T-helper 2 cell treated with Interferon-gamma antibody and Interleukin-4, amounts not matched to agents 5 μg/mL and 100 μg/mL, for 36 hours (primary cell): ENCODE measurements at regions not wholly inside any gene's neighbourhood (a gene's known extent, or its start where the extent isn't known, plus 50 kb on each side); places are given as distances from the start of the nearest gene placed in this dataset.

Experiments used
- DNase-seq: peaks from one replicate; pipeline ENCODE4 v3.0.0; 2021; ENCODE audit warnings: low spot score
- H3K27ac Mint-ChIP-seq: one replicate; pipeline ENCODE4 v1.8.0; 2021; ENCODE audit warnings: mild to moderate bottlenecking, mixed read lengths
- H3K27me3 Mint-ChIP-seq: one replicate; pipeline ENCODE4 v1.8.0; 2021; ENCODE audit warnings: low read depth, mixed read lengths
- H3K36me3 Mint-ChIP-seq: one replicate; pipeline ENCODE4 v1.8.0; 2021; ENCODE audit warnings: low read depth, mixed read lengths
- H3K4me1 Mint-ChIP-seq: one replicate; pipeline ENCODE4 v1.8.0; 2021; ENCODE audit warnings: low read depth, mixed read lengths
- H3K4me3 Mint-ChIP-seq: one replicate; pipeline ENCODE4 v1.8.0; 2022; ENCODE audit warnings: mild to moderate bottlenecking, moderate library complexity, mixed read lengths
- H3K9me3 Mint-ChIP-seq: one replicate; pipeline ENCODE4 v1.8.0; 2021; ENCODE audit warnings: mixed read lengths

DNA sequence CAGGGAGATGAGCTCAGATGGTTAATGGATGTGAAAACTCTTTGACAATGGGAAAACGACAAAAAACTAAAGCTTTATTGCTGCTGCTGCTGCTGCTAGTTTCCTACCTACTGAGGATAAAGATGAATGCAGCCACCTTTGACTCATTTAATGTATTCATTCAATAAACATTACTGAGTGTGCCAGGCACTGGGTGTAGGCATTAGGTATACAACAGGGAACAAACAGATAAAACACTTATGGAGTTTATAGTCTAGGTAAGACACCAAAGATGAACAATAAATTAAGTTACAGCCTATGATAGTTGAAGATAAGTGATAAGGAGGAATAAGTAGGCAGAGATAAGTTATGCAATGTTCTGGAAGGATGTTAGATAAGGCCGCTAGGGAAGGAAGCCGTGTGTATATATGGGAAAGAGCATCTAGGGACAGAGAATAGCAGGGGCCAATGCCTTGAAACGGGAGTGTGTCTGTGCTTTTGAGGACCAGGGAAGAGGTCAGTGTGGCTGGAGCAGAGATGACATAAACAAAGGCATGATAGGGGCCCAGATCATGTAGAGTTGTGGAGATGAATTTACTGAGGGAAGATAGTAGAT is 477.6 kb downstream of the NTRK2 start:
- Mint-ChIP-seq H3K36me3 (no peaks in the 10 kb centered on the region), H3K27me3 (no peaks in the 10 kb centered on the region), H3K4me1 (no peaks in the 10 kb centered on the region), H3K9me3 (no peaks in the 10 kb centered on the region), H3K27ac (no peak overlapping the region), H3K4me3 (no peak overlapping the region)
- no peak for DNase-seq

DNA sequence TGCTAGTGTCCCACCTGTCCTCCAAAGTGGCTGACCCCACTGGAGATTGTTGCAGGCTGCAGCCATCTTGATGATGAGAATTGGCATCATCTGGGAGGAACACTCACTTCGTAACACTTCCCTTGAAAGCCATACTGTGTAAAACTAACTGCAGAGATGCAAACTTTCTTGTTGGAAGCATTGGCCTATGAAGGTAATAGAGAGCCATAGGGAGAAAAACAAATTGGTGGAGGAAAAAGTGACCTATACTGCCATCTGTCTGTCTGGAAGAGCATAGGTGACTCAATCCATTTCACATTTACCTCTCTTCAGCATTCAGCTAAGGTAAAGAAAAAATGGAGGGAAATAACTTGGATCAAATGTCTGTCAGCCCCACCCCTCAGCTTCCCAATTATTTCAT is 473.4 kb downstream of the NTRK2 start:
- DNase-seq = no peak
- Mint-ChIP-seq H3K4me3 (no peak overlapping the region), H3K4me1 (no peaks in the 10 kb centered on the region), H3K36me3 (no peaks in the 10 kb centered on the region), H3K27ac (no peak overlapping the region), H3K9me3 (no peaks in the 10 kb centered on the region), H3K27me3 (peaks cover 3% of the 10 kb centered on the region)

DNA sequence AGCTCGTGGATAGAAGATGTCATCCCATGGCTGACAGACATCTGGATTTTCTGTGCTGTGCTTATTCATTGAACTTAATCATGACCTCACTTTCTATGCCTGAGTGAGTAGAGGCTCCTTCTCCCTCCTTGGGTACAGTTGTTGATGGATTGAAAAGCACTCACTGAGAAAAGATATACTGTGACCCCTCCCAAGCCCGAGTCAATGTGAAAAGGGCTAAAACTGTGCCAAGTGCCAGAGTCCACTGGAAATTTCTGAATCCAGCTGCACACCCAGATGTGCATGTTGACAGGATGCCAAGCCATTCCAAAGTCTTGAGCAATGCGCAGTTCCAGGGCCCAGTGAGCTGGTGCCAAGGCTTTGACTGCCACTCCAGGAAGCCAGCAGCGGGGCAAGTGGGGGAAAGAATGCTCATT is 473.0 kb downstream of the NTRK2 start:
- Mint-ChIP-seq H3K4me3 (no peak overlapping the region), H3K4me1 (no peaks in the 10 kb centered on the region), H3K27ac (no peak overlapping the region), H3K36me3 (no peaks in the 10 kb centered on the region), H3K27me3 (peaks cover 3% of the 10 kb centered on the region), H3K9me3 (no peaks in the 10 kb centered on the region)
- no peak for DNase-seq

DNA sequence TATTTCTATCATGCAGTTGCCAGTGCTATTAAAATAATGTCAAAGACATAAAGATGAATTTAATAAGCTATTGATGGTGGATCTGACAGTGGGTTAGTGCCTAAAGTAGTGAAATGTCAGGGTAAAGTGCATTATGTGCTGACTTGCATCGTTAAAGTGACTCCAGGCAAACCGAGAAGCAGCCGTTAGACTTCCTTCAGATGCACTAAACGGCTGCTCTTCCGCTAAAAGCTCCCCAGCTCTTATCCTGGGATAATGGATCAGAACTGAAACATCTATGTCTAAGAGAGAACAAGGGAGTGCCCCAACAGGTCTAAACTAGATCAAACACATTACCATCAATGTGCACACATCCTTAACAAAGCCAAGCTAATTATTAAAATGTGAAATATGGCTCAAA is 468.2 kb downstream of the NTRK2 start:
- Mint-ChIP-seq H3K27ac (no peak overlapping the region), H3K4me1 (no peaks in the 10 kb centered on the region), H3K9me3 (peaks cover 8% of the 10 kb centered on the region), H3K4me3 (no peak overlapping the region), H3K27me3 (peaks cover 3% of the 10 kb centered on the region), H3K36me3 (no peaks in the 10 kb centered on the region)
- no peak for DNase-seq

DNA sequence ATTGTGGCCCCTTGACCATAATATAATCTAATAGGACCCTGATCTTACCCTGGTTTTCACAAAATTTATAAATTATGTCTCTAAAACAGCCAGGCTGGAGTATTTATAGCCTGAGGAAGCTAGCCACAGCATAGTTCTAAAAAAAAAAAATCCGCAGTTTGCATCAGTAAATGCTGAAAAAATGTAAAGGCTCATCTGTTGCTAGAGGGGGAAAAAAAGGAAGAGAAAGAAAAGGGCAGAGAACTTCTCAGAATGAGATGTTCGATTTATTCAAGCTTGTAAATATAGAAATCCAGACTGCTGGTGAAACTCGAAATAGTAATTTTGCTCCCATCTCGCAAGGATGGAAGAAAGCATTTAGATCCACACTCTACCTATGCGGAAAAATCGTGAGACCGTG is 467.5 kb downstream of the NTRK2 start:
- no peaks in the 10 kb centered on the region for H3K36me3 Mint-ChIP-seq
- H3K27me3 Mint-ChIP-seq = peaks cover 3% of the 10 kb centered on the region
- no peaks in the 10 kb centered on the region for H3K4me1 Mint-ChIP-seq
- H3K9me3 Mint-ChIP-seq = peaks cover 10% of the 10 kb centered on the region
- H3K27ac Mint-ChIP-seq = no peak overlapping the region
- no peak overlapping the region for H3K4me3 Mint-ChIP-seq
- DNase-seq = no peak

DNA sequence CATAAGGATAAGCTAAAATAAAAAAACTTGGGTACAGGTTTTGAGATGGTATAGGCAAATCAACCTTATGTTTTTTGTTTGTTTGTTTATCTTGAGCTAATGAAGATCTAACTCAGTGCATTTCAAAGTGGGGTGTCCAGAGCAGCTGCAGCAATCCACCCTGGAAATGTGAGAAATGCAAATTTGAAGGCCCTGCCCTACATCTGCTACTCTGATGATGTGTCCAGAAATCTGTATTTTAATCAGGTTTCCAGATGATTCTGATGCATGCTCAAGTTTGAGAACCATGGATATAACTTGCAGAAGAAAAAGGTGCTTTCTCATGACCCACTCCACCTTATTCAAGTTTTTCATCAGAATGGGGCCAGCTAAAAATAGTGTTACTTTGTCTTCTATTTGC is 467.0 kb downstream of the NTRK2 start:
- Mint-ChIP-seq H3K27ac (no peak overlapping the region), H3K27me3 (peaks cover 3% of the 10 kb centered on the region), H3K36me3 (no peaks in the 10 kb centered on the region), H3K4me3 (no peak overlapping the region), H3K9me3 (peaks cover 10% of the 10 kb centered on the region), H3K4me1 (no peaks in the 10 kb centered on the region)
- DNase-seq = no peak

DNA sequence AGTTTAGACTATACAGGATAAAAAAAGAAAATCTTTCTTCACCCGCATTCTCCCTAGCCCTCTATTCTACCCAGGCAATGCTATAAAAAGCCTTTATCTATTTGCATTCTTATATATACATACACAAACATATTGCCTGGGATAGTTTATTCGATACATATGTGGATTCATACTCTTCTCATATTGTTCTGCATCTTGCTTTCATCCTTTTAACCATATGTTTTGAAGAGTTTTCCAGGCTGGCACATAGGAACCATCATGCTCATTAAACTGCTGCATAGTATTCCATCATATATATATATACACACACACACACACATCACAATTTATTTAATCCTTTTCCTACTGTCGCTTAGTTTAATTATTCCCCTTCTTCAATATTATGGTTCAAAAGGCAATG is 461.2 kb downstream of the NTRK2 start:
- no peaks in the 10 kb centered on the region for H3K27me3 Mint-ChIP-seq
- H3K36me3 Mint-ChIP-seq = no peaks in the 10 kb centered on the region
- H3K4me3 Mint-ChIP-seq = no peak overlapping the region
- peaks cover 10% of the 10 kb centered on the region for H3K9me3 Mint-ChIP-seq
- DNase-seq = no peak
- H3K27ac Mint-ChIP-seq = no peak overlapping the region
- H3K4me1 Mint-ChIP-seq = no peaks in the 10 kb centered on the region

DNA sequence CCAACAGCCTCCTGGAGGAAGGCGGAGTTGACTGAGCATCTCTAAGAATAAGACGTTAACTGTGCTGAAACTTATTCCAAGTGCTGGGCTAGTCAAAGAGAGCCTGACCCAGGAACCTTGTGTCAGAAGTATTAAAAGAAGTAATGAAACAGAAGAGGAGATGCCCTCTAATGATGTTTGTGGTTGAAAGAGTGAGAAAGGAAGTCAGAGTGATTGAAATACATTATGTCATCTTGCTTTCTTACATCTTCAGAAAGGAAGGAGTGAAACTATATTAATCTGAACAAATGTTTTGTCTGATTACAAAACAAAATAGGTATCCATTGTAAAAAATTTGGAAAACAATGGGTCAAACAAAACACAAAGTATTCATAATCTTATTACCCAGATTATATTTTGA is 460.7 kb downstream of the NTRK2 start:
- no peaks in the 10 kb centered on the region for H3K4me1 Mint-ChIP-seq
- H3K27ac Mint-ChIP-seq = no peak overlapping the region
- H3K9me3 Mint-ChIP-seq = peaks cover 6% of the 10 kb centered on the region
- no peaks in the 10 kb centered on the region for H3K36me3 Mint-ChIP-seq
- H3K4me3 Mint-ChIP-seq = no peak overlapping the region
- no peak for DNase-seq
- H3K27me3 Mint-ChIP-seq = no peaks in the 10 kb centered on the region

DNA sequence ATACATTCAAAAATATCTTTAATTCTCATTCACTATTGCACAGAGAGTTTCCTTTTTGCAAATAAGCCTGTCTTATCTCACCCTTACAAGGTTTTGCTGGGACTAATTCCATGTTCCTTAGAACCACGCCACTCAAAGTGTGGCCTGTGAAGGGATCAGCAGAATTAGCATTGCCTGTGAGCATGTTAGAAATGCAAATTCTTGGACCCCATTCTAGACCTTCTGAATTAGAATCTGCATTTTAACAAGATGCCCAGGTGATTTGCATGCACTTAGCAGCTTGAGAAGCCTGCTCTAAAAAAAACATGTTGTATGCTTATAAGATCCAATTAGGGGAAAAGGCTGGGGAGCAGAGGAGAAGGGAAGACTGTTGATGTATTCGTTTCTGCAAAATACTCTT is 460.0 kb downstream of the NTRK2 start:
- Mint-ChIP-seq H3K27me3 (no peaks in the 10 kb centered on the region), H3K36me3 (no peaks in the 10 kb centered on the region), H3K4me1 (no peaks in the 10 kb centered on the region), H3K4me3 (no peak overlapping the region), H3K9me3 (peaks cover 6% of the 10 kb centered on the region), H3K27ac (no peak overlapping the region)
- DNase-seq = no peak

DNA sequence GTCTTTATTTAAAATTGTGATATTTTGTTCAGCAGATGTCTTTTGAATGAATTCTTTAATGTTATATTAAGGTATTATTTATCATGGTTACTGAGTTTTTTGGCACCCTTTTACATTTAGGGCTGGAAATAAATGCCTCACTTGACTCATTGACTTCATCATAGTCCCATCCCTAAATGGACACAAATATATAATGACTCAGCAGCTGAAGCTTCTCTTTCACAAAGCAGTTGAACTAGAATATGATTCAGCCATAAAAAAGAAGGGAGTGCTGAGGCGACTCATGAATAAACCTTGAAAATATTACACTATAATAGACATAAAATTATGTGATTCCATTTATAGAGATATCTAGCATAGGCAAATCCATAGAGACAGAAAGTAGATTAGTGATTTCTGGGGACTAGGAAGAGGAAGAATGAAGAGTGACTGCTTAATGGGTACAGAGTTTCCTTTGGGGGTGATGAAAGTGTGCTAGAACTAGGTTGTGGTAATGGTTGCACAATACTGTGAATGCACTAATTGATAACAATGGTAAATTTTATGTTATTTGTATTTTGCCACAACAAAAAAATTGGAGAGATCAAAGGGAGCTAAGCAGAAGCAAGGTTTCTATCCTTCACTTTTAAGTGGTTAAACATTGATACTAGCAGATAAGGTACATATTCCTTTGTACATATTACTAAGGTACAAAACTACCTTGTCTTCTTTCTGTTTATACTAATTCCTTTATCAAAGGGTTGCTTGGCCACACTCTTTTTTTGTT is 449.6 kb downstream of the NTRK2 start:
- no peaks in the 10 kb centered on the region for H3K36me3 Mint-ChIP-seq
- H3K27ac Mint-ChIP-seq = no peak overlapping the region
- DNase-seq = no peak
- no peaks in the 10 kb centered on the region for H3K9me3 Mint-ChIP-seq
- H3K4me3 Mint-ChIP-seq = no peak overlapping the region
- no peaks in the 10 kb centered on the region for H3K4me1 Mint-ChIP-seq
- H3K27me3 Mint-ChIP-seq = no peaks in the 10 kb centered on the region

DNA sequence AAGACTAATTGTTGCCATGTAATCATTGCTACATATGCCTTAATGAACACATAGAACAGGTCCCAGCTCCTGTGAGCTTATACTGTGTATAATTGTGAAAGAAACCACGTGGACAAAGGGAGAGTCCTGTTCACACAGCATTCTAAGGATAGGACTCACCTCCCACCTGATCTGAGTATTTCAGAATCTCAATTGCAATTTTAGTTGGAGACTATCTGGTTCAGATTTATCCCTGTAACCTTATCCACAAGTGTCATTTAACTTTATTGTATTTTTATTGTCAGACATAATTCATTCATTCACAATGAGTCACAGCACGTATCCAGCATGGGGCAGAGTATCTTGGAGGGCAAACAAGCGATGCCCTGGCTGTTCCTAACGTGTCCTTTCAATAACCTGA is 448.3 kb downstream of the NTRK2 start:
- no peaks in the 10 kb centered on the region for H3K36me3 Mint-ChIP-seq
- no peak overlapping the region for H3K27ac Mint-ChIP-seq
- H3K4me1 Mint-ChIP-seq = no peaks in the 10 kb centered on the region
- H3K27me3 Mint-ChIP-seq = no peaks in the 10 kb centered on the region
- DNase-seq = no peak
- H3K4me3 Mint-ChIP-seq = no peak overlapping the region
- no peaks in the 10 kb centered on the region for H3K9me3 Mint-ChIP-seq

DNA sequence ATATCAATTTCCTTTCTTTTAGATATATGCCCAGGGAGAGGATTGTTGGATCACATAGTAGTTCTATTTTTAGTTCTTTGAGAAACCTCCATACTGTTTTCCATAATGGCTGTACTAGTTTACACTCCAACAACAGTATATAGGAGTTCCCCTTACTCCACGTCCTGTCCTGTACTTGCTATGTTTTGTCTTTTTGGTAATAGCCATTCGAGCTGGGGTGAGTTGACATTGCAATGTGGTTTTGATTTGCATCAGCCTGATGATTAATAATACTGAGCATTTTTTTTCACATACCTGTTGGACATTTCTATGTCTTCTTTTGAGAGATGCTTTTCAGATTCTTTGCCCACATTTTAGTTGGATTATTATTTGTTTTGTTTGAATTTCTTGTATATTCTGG is 445.9 kb downstream of the NTRK2 start:
- Mint-ChIP-seq H3K4me3 (no peak overlapping the region), H3K4me1 (no peaks in the 10 kb centered on the region), H3K36me3 (no peaks in the 10 kb centered on the region), H3K27ac (no peak overlapping the region), H3K9me3 (no peaks in the 10 kb centered on the region), H3K27me3 (no peaks in the 10 kb centered on the region)
- no peak for DNase-seq

DNA sequence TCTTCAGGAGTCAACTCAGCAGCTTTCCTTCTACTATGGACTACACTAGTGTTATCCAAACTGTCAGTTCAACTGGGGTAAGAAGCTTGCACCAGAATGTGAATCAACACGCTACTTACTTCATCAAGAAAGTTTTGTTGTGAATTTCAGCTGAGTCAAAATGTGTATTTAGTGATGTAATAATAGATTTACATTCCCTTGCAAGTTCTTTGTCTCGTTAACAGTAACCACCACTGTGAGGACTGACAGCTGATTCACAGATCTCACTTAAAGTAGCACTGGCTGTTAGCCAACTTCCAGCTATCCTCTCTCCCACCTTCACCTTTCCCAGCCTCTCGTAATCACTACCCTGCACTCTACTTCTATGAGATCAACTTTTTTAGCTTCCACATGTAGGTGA is 445.3 kb downstream of the NTRK2 start:
- no peak for DNase-seq
- H3K4me1 Mint-ChIP-seq = no peaks in the 10 kb centered on the region
- no peaks in the 10 kb centered on the region for H3K9me3 Mint-ChIP-seq
- no peak overlapping the region for H3K27ac Mint-ChIP-seq
- H3K4me3 Mint-ChIP-seq = no peak overlapping the region
- H3K36me3 Mint-ChIP-seq = no peaks in the 10 kb centered on the region
- no peaks in the 10 kb centered on the region for H3K27me3 Mint-ChIP-seq

DNA sequence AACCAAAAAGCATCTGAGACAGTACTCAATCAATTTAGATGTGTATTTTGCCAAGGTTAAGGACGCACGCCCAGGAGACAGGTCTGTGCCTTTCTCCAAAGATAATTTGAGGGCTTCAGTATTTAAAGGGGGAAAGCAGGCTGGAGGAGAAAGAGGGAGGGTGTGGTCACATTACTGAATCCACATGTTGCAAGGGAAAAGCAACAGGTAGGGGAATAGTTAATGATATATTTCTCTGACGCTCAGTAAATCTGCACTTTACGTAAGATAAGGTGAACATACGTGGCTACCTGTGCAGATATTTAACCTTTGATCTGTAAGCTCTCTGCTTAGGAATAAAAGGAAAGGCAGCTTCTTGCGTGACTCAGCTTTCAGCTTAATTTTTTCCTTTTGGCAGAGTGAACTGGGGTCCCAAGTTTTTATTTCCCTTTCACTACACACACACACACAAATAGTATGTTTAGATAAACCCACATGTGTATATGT is 443.4 kb downstream of the NTRK2 start:
- no peaks in the 10 kb centered on the region for H3K9me3 Mint-ChIP-seq
- DNase-seq = no peak
- H3K27ac Mint-ChIP-seq = no peak overlapping the region
- no peak overlapping the region for H3K4me3 Mint-ChIP-seq
- no peaks in the 10 kb centered on the region for H3K36me3 Mint-ChIP-seq
- H3K27me3 Mint-ChIP-seq = no peaks in the 10 kb centered on the region
- H3K4me1 Mint-ChIP-seq = no peaks in the 10 kb centered on the region

DNA sequence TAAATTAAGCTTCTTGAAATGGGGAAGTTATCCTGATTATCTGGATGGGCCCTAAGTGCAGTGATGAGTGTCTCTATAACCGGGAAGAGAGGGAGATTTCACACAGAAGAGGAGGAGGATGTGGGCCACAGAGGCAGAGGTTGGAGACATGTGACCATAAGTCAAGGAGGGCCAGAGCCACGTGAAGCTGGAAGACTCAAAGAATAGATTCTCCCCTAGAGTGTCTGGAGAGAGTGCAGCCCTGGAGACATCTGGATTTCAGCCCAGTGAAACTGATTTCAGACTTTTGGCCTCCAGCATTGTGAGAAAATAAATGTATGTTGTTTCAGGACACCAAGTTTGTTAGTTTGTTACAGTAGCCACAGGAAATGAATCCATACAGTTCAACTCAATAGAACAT is 442.9 kb downstream of the NTRK2 start:
- Mint-ChIP-seq H3K27me3 (no peaks in the 10 kb centered on the region), H3K27ac (no peak overlapping the region), H3K4me1 (no peaks in the 10 kb centered on the region), H3K4me3 (no peak overlapping the region), H3K36me3 (no peaks in the 10 kb centered on the region), H3K9me3 (no peaks in the 10 kb centered on the region)
- no peak for DNase-seq
